Adrenal gland (tissue), 5 donors: ENCODE measurements at regions not wholly inside any gene's neighbourhood (a gene's known extent, or its start where the extent isn't known, plus 50 kb on each side); places are given as distances from the start of the nearest gene placed in this dataset.

Experiments
- POLR2A ChIP-seq, 2 donors: fragments of 450-650 bp; IDR thresholded peaks; one replicate each; pipeline ENCODE4 v1.6.1; 2017; ENCODE audit warnings: antibody characterized with exemption in 2 of 2, mild to moderate bottlenecking in 2 of 2, moderate library complexity in 1 of 2
- TF ChIP-seq, protein P1 (sequence below), 6 experiments: fragments of 450-650 bp in 4 of 6; fragments of 200-600 bp in 2 of 6; sonication (generic) in 1 of 6; IDR thresholded peaks; 1 replicate in 5 of 6; 2 replicates in 1 of 6; pipeline versions ENCODE4 v1.5.1 to v1.8.0; 2016 to 2021; ENCODE audit warnings: antibody characterized with exemption in 6 of 6, mild to moderate bottlenecking in 2 of 6, moderate library complexity in 1 of 6
- donor health status: DM: no; HTN: no; CAD: no.

- TF ChIP-seq, protein P1, sequence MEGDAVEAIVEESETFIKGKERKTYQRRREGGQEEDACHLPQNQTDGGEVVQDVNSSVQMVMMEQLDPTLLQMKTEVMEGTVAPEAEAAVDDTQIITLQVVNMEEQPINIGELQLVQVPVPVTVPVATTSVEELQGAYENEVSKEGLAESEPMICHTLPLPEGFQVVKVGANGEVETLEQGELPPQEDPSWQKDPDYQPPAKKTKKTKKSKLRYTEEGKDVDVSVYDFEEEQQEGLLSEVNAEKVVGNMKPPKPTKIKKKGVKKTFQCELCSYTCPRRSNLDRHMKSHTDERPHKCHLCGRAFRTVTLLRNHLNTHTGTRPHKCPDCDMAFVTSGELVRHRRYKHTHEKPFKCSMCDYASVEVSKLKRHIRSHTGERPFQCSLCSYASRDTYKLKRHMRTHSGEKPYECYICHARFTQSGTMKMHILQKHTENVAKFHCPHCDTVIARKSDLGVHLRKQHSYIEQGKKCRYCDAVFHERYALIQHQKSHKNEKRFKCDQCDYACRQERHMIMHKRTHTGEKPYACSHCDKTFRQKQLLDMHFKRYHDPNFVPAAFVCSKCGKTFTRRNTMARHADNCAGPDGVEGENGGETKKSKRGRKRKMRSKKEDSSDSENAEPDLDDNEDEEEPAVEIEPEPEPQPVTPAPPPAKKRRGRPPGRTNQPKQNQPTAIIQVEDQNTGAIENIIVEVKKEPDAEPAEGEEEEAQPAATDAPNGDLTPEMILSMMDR (IDR thresholded peaks at IDR 0.05), result no peak
- TF ChIP-seq POLR2A (IDR thresholded peaks at IDR 0.05), result no peak
Measured at GRCh38 chr7:108985037-108985436, 415.4 kb downstream of the DNAJB9 start.
